Activated CD8-positive, alpha-beta T cell treated with anti-CD3 and anti-CD28 coated beads for 36 hours (primary cell): ENCODE measurements at regions not wholly inside any gene's neighbourhood (a gene's known extent, or its start where the extent isn't known, plus 50 kb on each side); places are given as distances from the start of the nearest gene placed in this dataset.

Experiments used
- ATAC-seq: fragments of 200-7000 bp; cut with Tn5 transposase; one replicate; pipeline ENCODE4 v1.10.0; 2021; ENCODE audit warnings: mild to moderate bottlenecking, moderate library complexity
- CTCF ChIA-PET: fragments of 350-600 bp; sonication (Branson Sonifier 250); formaldehyde crosslinking; loops from one replicate; lab custom pipeline; 2021; ENCODE audit warnings: antibody characterized with exemption; lab: Charles Lee
- POLR2A ChIA-PET: fragments of 350-600 bp; sonication (Branson Sonifier 250); formaldehyde crosslinking; loops from one replicate; lab custom pipeline; 2021; ENCODE audit warnings: antibody characterized with exemption; lab: Charles Lee
- DNase-seq: peaks from one replicate; pipeline ENCODE4 v3.0.0-alpha.2; 2020
- H3K27ac Mint-ChIP-seq: one replicate; pipeline ENCODE4 v1.8.0; 2021; ENCODE audit warnings: mild to moderate bottlenecking, mixed read lengths
- H3K27me3 Mint-ChIP-seq: one replicate; pipeline ENCODE4 v1.8.0; 2021; ENCODE audit warnings: mixed read lengths
- H3K36me3 Mint-ChIP-seq: one replicate; pipeline ENCODE4 v1.8.0; 2021; ENCODE audit warnings: low read depth, mixed read lengths
- H3K4me1 Mint-ChIP-seq: one replicate; pipeline ENCODE4 v1.8.0; 2021; ENCODE audit warnings: low read depth, mixed read lengths
- H3K4me3 Mint-ChIP-seq: one replicate; pipeline ENCODE4 v1.8.0; 2021; ENCODE audit warnings: mild to moderate bottlenecking, moderate library complexity, mixed read lengths
- H3K9me3 Mint-ChIP-seq: one replicate; pipeline ENCODE4 v1.8.0; 2021; ENCODE audit warnings: mixed read lengths
- intact Hi-C: fragments of 100-400 bp; cut with micrococcal nuclease; formaldehyde crosslinking; loops from one replicate; pipeline ENCODE4 v1.10.0; 2022
- TF ChIP-seq, protein P1 (sequence below): fragments of 200-600 bp; IDR thresholded peaks from one replicate; pipeline ENCODE4 v1.8.0; 2022; ENCODE audit warnings: antibody characterized with exemption, mild to moderate bottlenecking

GRCh38 chr17:36863131-36863530, 74.1 kb upstream of the LHX1 start:
- ChIA-PET CTCF (no interaction called here), POLR2A (no interaction called here)
- TF ChIP-seq, protein P1, sequence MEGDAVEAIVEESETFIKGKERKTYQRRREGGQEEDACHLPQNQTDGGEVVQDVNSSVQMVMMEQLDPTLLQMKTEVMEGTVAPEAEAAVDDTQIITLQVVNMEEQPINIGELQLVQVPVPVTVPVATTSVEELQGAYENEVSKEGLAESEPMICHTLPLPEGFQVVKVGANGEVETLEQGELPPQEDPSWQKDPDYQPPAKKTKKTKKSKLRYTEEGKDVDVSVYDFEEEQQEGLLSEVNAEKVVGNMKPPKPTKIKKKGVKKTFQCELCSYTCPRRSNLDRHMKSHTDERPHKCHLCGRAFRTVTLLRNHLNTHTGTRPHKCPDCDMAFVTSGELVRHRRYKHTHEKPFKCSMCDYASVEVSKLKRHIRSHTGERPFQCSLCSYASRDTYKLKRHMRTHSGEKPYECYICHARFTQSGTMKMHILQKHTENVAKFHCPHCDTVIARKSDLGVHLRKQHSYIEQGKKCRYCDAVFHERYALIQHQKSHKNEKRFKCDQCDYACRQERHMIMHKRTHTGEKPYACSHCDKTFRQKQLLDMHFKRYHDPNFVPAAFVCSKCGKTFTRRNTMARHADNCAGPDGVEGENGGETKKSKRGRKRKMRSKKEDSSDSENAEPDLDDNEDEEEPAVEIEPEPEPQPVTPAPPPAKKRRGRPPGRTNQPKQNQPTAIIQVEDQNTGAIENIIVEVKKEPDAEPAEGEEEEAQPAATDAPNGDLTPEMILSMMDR, result no peak
- H3K4me1 Mint-ChIP-seq, result no peaks in the 10 kb centered on the region
- DNase-seq (no peak), ATAC-seq (no peak)
- H3K9me3 Mint-ChIP-seq, result no peaks in the 10 kb centered on the region
- no peak overlapping the region for H3K27ac Mint-ChIP-seq
- peaks cover 7% of the 10 kb centered on the region for H3K27me3 Mint-ChIP-seq
- H3K36me3 Mint-ChIP-seq, result no peaks in the 10 kb centered on the region
- no peak overlapping the region for H3K4me3 Mint-ChIP-seq
- intact Hi-C loops, result no loop called here

DNA sequence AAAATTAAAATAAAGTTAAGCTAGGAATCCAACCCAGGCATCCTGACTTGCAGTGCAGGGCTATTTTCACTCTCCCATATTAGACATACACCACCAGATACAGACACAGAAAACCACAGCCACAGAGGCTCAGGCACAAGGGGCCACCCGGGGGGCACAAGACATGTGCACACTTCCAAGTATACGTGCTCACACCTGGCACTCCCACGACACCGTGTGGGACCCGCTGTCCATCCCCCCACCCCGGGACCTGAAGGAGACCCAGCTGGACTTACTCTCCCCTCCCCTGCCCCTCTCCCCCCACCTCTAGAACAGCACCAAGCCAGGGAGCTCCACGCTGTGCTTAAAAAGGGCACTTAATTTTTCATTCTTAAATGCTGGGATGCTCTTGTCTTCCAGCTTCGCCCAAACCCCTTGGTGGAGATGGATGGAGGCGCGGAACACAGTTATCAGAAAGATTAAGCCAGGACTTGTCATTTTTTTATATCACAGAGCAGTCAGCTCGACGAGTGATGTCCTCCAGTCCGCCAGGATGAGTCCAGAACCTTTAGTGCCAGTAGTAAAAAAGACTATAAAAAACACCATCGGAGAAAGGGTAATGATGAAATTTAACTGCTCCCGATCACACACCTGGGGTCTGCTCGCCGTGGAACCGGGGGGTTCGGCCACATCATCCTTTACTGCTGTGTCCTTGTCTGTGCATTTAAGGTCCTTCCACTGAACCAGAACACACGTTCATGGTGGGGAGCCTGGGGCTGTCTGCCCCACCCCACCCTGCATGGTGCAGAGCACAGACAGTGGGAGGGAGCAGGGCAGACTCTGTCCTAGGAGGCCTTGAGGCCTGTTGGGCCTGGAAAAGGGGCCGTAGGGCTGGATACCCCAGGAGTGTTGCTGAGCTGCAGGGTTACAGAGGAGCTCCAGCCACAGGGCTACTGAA, 73.3 kb upstream of the LHX1 start:
- DNase-seq (no peak), ATAC-seq (no peak)
- CTCF ChIA-PET, result no interaction called here
- H3K36me3 Mint-ChIP-seq, result no peaks in the 10 kb centered on the region
- TF ChIP-seq, protein P1, result no peak
- intact Hi-C loops, result no loop called here
- H3K27me3 Mint-ChIP-seq, result peaks cover 7% of the 10 kb centered on the region
- no peaks in the 10 kb centered on the region for H3K9me3 Mint-ChIP-seq
- POLR2A ChIA-PET, result interaction anchor here (1.0 kb wide), 1 partner anchor 12 kb away, joined by 3 read pairs; no protein-coding TSS in a partner anchor
- no peak overlapping the region for H3K27ac Mint-ChIP-seq
- H3K4me3 Mint-ChIP-seq, result no peak overlapping the region
- no peaks in the 10 kb centered on the region for H3K4me1 Mint-ChIP-seq

DNA sequence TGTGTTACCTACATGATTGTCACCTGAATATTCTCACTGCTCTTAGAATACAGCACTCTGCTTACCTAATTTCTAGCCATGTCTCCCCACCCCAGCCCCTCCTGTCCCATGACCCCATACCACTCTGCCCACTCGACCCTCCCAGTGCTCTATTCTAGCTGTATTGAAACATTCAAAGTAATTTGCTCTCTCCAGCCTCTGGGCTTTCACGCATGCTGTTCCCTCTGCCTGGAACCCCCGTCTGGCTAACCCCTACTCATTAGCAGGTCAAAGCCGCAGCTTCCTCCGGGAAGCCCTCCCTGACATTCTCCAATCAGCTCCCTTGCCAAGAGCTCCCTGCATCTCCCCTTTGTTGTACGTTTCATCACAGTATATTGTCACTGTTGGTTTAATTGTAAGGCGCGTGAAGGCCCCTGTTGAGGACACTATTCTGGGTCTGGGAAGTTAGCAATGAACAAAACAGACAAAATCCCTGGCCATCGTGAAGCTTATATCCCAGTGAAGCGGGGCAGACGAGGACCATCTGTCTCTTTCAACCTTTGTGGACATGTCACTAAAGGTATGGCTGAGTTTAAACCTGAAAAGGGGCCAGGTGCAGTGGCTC, 72.3 kb upstream of the LHX1 start:
- TF ChIP-seq, protein P1, result no peak
- DNase-seq (no peak), ATAC-seq (no peak)
- peaks cover 7% of the 10 kb centered on the region for H3K27me3 Mint-ChIP-seq
- ChIA-PET CTCF (no interaction called here), POLR2A (interaction anchor here (1.0 kb wide), 1 partner anchor 11 kb away, joined by 3 read pairs; no protein-coding TSS in a partner anchor)
- no peak overlapping the region for H3K4me3 Mint-ChIP-seq
- H3K27ac Mint-ChIP-seq, result no peak overlapping the region
- H3K36me3 Mint-ChIP-seq, result no peaks in the 10 kb centered on the region
- intact Hi-C loops, result no loop called here
- no peaks in the 10 kb centered on the region for H3K4me1 Mint-ChIP-seq
- no peaks in the 10 kb centered on the region for H3K9me3 Mint-ChIP-seq

GRCh38 chr17:36867716-36868341, 69.4 kb upstream of the LHX1 start:
- intact Hi-C loops, result no loop called here
- no peaks in the 10 kb centered on the region for H3K9me3 Mint-ChIP-seq
- H3K36me3 Mint-ChIP-seq, result no peaks in the 10 kb centered on the region
- H3K4me1 Mint-ChIP-seq, result no peaks in the 10 kb centered on the region
- ATAC-seq, result no peak
- peaks cover 9% of the 10 kb centered on the region for H3K27me3 Mint-ChIP-seq
- no peak overlapping the region for H3K4me3 Mint-ChIP-seq
- TF ChIP-seq, protein P1, result no peak
- no peak for DNase-seq
- ChIA-PET CTCF (no interaction called here), POLR2A (no interaction called here)
- no peak overlapping the region for H3K27ac Mint-ChIP-seq

GRCh38 chr17:36868777-36869176, 68.5 kb upstream of the LHX1 start:
- no peaks in the 10 kb centered on the region for H3K36me3 Mint-ChIP-seq
- H3K4me3 Mint-ChIP-seq, result no peak overlapping the region
- no peaks in the 10 kb centered on the region for H3K9me3 Mint-ChIP-seq
- ChIA-PET CTCF (no interaction called here), POLR2A (no interaction called here)
- TF ChIP-seq, protein P1, result no peak
- DNase-seq (no peak), ATAC-seq (no peak)
- peaks cover 9% of the 10 kb centered on the region for H3K27me3 Mint-ChIP-seq
- no peak overlapping the region for H3K27ac Mint-ChIP-seq
- intact Hi-C loops, result no loop called here
- H3K4me1 Mint-ChIP-seq, result no peaks in the 10 kb centered on the region
